ENCODE measurements at regions not wholly inside any gene's neighbourhood (a gene's known extent, or its start where the extent isn't known, plus 50 kb on each side); places are given as distances from the start of the nearest gene placed in this dataset.

GRCh38 chr12:124434354-124434753 lies 133.1 kb downstream of the NCOR2 start:
- TF ChIP-seq CTCF (IDR thresholded peaks at IDR 0.05; ENCODE audit: low read depth, low read length), result no peak
- DNase-seq (ENCODE audit: extremely low read depth, low read depth), result no peak

GRCh38 chr12:124433879-124434278 lies 133.5 kb downstream of the NCOR2 start:
- TF ChIP-seq CTCF (IDR thresholded peaks at IDR 0.05; ENCODE audit: low read depth, low read length), result no peak
- no peak for DNase-seq (ENCODE audit: extremely low read depth, low read depth)

GRCh38 chr12:124433147-124433874 lies 134.1 kb downstream of the NCOR2 start:
- TF ChIP-seq CTCF (IDR thresholded peaks at IDR 0.05; ENCODE audit: low read depth, low read length), result no peak
- no peak for DNase-seq (ENCODE audit: extremely low read depth, low read depth)

- no peak for DNase-seq (ENCODE audit: extremely low read depth, low read depth)
- TF ChIP-seq CTCF (IDR thresholded peaks at IDR 0.05; ENCODE audit: low read depth, low read length), result no peak
Observed at GRCh38 chr12:124432376-124432775, 135.0 kb downstream of the NCOR2 start.

GRCh38 chr12:124431971-124432370 lies 135.4 kb downstream of the NCOR2 start:
- TF ChIP-seq CTCF (IDR thresholded peaks at IDR 0.05; ENCODE audit: low read depth, low read length), result no peak
- no peak for DNase-seq (ENCODE audit: extremely low read depth, low read depth)

GRCh38 chr12:124430491-124430890 lies 135.6 kb downstream of the RFLNA start:
- no peak for DNase-seq (ENCODE audit: extremely low read depth, low read depth)
- no peak for TF ChIP-seq CTCF (IDR thresholded peaks at IDR 0.05; ENCODE audit: low read depth, low read length)

GRCh38 chr12:124429535-124429934 lies 134.6 kb downstream of the RFLNA start:
- no peak for DNase-seq (ENCODE audit: extremely low read depth, low read depth)
- no peak for TF ChIP-seq CTCF (IDR thresholded peaks at IDR 0.05; ENCODE audit: low read depth, low read length)
